GM12873 (cell line): ENCODE measurements at regions not wholly inside any gene's neighbourhood (a gene's known extent, or its start where the extent isn't known, plus 50 kb on each side); places are given as distances from the start of the nearest gene placed in this dataset.

ENCODE experiments used
- CTCF ChIP-seq: IDR thresholded peaks from 2 replicates; pipeline ENCODE4 v1.5.1; 2012; ENCODE audit warnings: low read depth, mild to moderate bottlenecking, moderate library complexity, low read length, control low read depth; ENCODE audit not compliant: insufficient read depth; ENCODE audit errors: missing control alignments

GRCh38 chr7:137160236-137160635, 183.3 kb downstream of the PTN start:
- no peak for TF ChIP-seq CTCF

GRCh38 chr7:137157256-137157655, 186.3 kb downstream of the PTN start:
- no peak for TF ChIP-seq CTCF

GRCh38 chr7:137151690-137152052, 191.9 kb downstream of the PTN start:
- no peak for TF ChIP-seq CTCF

DNA sequence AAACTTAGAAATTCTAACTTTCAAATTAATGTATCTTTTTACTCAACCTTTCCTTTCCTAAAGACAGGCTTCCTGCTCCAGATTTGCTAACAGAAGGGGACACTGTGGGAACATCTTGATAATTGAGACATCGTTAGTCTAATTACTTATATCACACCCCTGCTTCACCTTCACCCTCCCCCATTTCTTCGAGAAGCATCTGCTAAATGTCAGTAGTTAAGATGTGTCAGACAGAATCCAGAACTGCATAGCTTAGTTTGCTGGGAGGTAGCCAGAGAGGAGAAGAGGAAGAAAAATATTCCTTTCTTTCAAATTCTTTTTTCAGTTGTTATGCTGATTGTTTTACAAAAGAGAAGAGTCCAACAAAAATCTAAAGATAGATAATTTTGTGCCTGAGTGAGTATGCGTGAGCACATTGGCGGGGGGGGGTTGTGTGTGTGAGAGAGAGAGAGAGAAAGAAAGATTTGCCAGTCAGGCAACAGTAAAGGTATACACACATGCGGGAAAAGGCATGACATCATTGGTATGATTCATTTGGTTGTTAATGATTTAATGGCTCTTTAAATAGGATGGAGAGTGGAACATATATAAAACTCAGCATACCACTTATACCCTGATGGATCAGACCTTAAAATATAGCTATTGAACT, 192.4 kb downstream of the PTN start:
- TF ChIP-seq CTCF, result no peak

DNA sequence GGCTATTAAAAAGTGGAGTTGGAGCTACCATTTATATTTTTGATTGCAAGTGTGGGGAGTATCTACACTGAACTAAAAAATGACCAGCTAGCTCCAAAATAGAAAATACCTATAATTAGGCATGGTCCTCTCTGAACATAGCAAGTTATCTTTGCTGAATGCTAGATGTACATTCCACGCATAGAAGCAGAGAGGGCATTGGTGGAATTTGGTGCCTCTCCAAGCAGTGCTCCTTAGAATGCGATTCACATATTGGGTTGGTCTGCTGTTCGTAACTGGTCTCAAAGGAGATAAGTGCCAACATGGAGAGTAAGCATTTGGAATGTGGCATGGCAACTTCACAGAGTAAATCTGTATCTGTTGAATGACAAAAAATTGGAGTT, 196.2 kb downstream of the PTN start:
- TF ChIP-seq CTCF, result no peak

GRCh38 chr7:137146552-137147337, 196.8 kb downstream of the PTN start:
- no peak for TF ChIP-seq CTCF

DNA sequence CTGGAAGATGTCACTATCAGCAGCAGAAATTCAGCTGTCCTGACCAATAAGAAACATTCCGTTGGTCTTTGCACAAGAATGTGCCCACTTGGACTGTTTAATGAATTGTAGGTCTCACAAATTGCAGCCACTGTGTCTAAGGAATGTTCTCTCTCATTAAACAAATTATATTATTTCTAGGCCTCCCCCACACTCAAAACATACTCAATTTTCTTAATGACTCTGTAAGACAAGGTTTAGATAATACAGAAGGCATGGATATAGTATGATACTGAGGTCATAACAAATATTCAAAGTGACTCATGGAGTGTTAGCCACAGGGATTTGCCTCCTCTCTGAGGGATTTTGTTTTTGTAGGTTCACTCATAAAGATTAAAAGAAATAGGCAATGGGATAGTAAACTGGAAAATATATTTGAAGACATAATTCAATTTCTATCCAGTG, 197.5 kb downstream of the PTN start:
- TF ChIP-seq CTCF, result no peak
